ENCODE measurements at regions not wholly inside any gene's neighbourhood (a gene's known extent, or its start where the extent isn't known, plus 50 kb on each side); places are given as distances from the start of the nearest gene placed in this dataset.
"Not testable (repeated sequence)": the region's sequence is repeated elsewhere in the genome, so short reads cannot be mapped to it uniquely, and the experiment has no call there.

DNA sequence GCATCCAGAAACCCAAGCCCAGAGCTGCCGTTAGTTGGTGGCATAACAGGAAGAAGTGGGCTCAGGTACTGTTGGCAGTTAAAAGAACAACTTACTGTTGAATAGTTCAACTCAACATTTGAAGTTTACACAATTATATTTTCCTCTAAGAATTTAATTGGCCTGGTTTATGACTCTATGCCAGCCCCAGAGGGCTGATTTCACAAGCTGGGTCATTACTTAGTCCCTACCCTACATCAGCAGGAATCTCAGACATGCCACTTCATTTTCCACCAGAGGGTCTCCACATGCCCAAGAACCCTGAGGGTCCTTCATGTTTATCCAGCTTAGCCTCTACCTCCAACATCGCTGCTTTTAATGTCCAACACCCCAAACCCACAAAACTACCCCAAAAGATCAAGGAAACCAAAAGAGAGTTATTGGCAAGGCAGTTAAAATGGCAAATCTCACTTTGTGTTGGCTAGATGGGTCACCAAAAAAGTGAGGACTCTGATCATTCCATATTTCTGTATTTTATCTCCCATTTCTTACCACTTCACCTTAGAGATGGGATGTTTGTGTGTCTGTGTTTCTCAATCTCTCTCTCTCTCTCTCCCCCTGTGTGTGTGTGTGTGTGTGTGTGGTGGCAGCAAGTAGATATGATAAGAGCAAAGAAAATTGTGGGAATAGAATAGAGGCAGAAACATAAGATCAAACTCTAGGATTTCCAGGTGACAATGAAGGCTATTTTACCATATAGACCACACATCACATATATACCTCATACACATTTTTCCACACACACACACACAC, 112.5 kb upstream of the TBX18 start:
- no peak for DNase-seq (ENCODE audit: low read depth in 2 of 2)

DNA sequence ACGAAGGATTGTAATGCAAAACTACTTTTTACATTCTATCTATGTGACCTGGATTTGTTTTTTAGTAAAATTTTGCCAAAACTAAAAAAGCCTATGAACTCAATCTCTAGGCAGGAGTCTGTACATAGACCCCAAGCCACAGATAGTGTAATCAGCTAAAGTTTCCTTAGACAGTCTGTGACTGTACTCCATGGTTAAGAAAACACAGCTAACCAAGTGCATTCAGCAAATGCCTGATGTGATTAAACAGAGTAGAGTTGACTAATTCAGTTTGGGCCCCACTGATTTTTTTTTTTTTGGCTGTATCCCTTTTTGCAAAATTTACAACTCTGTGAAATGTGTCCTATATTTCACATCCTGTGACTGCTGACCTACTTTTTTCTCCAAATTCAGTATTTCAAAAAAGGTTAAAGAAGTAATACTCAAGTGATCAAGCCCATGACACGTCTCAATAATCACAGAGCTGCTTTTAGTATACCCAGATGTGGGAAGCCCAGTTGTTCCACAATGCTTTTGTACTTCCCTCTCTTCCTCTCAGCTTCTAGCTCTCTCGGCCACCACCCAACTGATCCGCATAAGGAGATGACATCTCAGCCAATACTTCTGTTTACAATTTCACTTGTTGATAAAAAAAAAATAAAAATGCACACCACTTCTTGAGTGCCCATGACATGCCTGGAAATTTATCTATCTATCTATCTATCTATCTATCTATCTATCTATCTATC, 108.8 kb upstream of the TBX18 start:
- DNase-seq (ENCODE audit: low read depth in 2 of 2): no peak

DNA sequence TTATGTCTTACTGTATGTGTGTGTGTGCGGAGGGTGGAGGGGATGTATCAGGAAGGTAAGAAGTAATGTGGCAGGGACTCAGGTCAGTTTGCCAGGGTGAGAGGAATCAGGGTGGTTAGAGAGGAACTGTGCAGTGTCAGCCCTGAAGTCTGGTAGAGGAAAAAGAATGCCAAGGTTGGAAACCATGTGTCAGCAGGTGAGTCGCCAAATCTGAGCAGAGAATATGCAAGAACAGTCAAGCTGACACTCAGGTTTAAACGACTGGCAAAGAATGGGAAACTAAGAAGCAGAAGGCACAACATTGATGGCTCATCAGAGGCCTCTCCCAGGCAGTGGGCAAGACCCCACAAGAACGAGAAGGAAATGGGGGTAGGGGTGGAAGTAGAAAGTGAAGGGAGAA, 107.5 kb upstream of the TBX18 start:
- no peak for DNase-seq (ENCODE audit: low read depth in 2 of 2)

DNA sequence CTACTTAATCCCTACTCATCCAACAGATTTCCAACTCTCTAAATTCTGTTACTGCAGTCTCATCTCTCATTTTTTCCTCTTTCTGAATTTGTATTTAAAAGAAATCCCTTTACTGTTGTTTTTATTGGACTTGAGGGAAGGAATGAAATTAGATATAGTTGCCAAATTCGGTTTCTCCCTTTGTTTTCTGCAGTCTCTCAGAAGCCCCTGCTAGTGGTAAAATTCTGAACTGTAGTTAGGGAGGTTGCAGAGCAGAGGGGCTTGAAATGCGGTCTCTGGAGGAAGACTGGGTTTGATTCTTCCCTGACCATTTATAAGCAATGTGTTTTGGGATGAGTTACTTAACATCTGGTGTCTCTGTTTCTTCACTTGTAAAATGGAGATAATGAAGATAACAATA, 106.3 kb upstream of the TBX18 start:
- DNase-seq (ENCODE audit: low read depth in 2 of 2): no peak

DNA sequence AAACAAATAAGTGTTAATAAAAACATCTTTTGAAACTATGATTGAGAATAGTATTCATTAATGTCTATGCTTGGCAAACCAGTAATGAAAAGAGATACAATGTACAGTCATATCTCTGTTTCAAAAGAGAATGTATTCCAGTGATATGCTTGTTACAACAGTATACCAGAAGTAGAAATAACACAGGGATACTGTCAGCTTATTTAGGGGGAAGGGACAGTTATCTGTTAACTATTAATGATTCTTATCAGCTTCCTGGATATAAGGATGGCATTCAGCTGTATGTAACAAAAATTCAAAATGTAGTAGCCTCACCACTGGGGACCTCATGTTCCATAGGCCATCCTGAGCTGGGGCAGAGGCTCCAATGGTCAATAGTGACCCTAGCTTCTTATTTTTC, 103.8 kb upstream of the TBX18 start:
- no peak for DNase-seq (ENCODE audit: low read depth in 2 of 2)

DNA sequence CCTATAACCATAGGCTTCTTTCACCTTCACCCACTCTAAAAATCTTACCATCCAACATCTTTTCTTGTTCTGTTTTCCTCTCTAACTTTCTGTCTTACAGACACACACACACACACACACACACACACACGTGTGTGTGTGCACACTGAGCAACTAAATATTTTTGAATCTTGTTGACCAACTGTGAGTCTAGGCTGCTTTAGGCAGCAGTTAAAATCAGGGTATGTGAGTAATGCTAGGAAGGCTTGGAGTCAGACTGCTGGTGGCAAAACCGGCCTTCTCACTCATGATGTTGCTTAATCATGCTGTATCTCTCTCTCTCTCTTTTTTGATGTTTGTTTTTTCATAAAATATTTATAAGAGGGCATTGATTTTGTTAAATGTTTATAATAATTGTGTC, 103.1 kb upstream of the TBX18 start:
- DNase-seq (ENCODE audit: low read depth in 2 of 2): no peak

DNA sequence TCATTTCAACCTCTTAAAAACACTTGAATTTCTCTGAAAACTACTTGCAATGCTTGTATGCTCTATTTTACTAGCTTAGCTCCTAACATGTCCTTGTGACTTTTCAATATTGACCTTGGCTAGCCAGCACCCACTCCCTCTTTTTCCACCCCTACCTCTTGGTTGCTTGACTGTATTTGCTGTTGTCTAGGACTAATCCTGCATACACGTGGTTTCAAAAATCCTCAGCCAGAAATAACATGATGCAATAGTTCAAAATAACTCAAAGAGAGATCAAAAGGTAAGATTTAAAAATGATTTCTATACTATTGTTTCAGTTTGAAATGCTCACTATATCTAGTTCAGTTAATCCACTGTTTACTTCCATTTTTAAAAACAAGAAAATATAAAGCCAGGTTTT, 102.3 kb upstream of the TBX18 start:
- no peak for DNase-seq (ENCODE audit: low read depth in 2 of 2)

DNA sequence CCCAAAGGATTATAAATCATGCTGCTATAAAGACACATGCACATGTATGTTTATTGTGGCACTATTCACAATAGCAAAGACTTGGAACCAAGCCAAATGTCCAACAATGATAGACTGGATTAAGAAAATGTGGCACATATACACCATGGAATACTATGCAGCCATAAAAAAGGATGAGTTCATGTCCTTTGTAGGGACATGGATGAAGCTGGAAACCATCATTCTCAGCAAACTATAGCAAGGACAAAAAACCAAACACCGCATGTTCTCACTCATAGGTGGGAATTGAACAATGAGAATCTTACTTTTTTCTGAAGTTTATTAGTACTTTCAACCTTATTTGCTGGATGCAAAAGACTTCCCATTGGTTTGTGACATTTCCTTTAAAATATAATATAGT, 101.0 kb upstream of the TBX18 start:
- not testable (repeated sequence) for DNase-seq (ENCODE audit: low read depth in 2 of 2)

DNA sequence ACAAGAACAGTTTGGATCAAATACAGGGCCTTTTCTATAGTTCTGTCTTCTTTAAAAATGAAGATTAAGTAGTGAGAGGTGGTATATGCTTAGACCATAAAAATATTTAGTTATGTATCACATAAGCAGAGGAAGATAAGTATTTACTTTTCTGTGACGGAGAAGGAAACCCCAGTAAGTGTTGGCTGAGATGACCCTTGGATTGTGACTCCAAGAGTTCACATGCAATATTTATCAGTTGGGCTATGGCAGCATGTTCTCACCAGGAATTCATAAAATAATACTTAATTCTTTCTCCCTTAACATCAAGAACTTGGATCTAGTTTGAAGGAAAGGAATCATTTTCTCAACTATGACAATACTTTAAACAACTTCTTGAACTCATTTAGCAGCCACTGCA, 98.4 kb upstream of the TBX18 start:
- no peak for DNase-seq (ENCODE audit: low read depth in 2 of 2)

DNA sequence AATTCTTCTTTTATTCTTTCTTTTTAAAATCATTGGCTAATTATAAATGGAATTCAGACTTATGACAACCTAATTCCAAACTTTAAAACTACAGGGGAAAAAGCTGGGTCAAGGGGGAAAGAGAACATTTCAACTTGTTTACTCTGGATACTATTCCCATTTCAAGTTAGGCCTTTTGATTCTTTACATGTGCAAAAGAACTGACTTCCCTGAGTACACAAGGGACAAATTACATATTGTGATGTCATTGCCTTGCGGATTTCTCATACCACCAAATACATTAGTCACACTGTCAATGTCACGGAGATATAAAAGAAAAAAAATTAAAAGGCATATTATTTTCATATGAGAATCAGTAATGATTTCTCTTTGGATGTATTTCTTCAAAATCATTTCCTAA, 96.5 kb upstream of the TBX18 start:
- no peak for DNase-seq (ENCODE audit: low read depth in 2 of 2)

DNA sequence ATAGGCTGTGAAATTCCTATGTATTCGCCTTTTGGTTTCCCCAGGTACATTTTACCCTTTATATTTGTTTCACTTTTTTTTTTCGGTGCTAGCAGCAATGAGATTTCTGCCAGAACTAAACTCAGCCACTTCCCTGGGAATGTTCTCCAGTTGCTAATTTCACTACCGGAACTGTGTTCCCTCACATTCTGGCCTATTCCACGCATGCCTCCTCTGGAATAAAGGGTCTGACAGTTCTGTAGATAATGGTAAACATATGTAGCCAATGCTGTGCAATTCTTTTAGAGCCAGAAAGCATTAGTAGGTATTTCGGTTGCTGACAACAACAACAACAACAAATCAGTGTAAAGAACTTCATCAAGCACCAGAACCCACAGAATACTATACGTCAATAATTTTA, 96.1 kb upstream of the TBX18 start:
- no peak for DNase-seq (ENCODE audit: low read depth in 2 of 2)

DNA sequence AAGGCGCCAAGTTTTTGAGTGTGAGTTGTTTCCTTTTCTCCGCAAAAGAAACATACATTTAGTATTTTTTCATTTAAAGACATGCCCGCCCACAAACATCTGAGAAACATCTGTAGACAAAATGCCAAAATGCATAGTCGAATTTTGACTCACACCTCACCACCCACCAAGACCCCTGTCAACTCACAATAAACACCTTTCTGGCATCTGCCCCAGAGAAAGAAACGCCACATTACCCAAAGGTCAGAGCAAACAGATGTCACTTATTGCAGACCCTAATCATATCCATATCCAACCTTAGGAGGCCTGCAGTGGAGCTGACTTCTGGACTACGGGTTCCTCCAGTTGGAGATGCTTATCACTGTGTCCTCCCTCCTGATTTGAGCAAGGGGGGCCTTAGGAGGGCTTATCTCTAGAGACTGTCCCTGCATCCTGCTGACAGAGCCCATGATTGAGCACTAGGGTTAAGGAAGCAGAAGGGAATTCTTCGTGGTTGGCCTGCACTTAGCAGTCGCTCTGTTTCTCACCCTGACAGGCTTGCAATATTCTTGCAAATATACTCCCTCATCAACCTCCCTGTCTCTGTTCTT, 90.5 kb upstream of the TBX18 start:
- no peak for DNase-seq (ENCODE audit: low read depth in 2 of 2)

DNA sequence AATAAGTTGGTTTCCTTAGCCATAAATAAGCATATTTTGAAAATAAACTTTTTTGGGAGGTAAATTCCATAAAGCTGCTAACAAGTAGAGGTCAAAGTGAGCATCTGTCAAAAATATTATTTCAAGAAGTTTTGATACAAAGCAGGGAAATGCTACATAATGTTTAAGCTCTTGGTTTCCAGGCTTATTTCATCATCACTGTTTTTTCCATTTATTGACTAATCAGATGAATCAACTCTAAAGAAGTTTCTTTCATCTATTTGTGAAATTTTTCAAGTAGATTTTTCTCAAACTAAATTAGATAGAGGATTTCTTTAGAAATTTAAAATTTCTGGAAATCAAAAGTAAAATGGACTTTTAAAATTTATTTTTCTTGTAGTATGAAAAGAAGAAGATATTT, 89.5 kb upstream of the TBX18 start:
- DNase-seq (ENCODE audit: low read depth in 2 of 2): no peak

DNA sequence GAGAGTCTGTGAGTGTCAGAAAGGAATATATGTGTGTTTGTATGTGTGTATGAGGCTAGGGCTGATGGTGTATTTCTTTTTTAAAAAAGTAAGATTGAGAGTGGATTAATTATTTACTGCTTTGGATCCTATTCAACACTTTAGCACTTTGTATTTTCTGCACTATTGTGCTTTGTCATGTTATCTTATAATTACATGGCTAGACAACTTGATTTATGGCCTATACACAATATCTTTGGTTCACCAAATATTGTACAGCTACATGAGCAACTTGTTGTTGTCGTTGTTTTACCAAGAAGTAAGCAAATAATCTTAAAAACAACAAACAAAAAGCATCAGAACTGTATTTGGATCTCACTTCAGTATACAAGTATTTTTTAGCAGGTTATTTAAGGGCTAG, 84.6 kb upstream of the TBX18 start:
- DNase-seq (ENCODE audit: low read depth in 2 of 2): no peak

DNA sequence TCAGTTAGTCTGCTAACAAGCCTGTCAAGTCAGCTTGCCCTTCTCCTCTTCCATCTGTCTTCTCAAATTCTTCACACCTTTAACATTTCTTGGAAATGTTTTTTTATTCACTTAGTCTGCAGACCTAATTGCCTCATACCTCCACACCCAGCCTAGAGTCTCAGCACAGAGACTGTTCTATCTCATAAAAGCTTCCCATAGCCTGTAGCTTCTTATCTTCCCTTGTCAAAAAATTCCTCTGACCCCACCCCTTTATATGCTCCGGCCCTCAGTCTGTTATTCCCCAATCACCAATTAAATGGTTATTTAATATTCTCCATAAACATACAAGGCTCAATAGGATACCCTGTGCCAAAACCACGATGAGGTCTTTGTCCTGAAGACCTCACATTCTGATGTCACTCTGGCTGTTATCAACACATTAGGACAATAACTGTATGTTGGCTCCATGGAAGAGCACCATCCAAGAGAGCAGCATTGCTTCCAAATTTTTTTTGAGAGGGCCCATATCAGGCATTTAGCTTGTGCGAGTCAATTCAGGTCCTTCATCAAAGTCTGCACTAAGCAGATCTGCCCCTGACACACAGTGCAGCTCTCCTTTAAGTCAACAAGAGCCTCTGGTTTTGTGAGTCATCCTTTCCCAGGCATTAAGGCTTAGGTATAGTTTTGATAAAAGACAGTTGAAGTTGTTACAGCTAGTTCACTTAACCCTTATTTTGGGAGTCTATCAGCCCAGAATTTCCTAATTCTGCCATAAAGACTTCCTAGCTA, 83.2 kb upstream of the TBX18 start:
- no peak for DNase-seq (ENCODE audit: low read depth in 2 of 2)

DNA sequence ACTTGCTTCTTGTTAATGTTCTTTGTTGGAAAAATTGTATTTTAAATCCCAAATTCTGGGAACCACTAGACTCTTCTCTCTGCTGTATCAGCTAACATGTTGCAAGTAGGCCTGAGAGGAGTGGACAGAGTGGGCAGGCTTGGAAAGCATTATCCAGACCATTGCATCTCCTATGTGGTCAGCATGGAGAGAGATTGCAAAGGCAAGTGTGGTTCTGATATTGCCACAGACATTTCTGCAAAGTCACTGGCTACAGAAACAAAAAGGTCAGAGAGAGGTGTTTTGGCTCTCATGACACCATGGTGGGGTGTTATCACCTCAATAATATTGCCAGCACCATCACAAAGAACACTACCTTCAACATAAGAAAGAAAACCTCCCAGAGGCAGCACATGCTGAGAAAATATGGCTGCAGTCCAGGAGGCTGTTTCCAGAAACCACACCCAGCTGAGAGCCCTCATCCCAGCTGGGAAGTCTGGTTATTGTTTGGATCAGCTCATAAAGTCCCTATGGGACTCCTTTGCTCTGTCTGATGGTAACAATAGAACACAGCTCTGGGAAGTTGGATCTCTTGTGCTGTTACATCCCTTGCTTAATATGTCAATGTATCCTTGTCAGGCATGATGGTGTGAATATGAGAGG, 78.2 kb upstream of the TBX18 start:
- no peak for DNase-seq (ENCODE audit: low read depth in 2 of 2)

DNA sequence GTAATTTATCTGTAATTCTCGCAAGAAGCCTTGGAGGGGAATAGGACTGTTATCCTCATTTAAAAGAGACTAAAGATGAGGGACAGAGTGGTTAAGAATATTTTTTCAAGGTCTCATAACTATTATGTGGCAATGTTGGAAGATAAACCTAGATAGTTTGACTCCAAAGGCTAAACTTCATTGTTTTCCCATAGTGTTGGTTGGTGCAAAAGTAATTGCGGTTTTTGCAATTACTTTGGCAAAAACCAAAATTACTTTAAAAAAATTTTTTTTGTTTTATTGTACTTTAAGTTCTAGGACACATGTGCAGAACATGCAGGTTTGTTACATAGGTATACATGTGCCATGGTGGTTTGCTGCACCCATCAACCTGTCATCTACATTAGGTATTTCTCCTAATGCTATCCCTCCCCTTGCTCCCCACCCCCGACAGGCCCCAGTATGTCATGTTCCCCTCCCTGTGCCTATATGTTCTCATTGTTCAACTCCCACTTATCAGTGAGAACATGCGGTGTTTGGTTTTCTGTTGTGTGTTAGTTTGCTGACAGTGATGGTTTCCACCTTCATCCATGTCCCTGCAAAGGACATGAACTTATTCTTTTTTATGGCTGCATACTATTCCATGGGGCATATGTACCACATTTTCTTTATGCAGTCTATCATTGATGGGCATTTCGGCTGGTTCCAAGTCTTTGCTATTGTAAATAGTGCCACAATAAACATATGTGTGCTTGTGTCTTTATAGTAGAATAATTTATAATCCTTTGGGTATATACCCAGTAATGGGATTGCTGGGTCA, 72.9 kb upstream of the TBX18 start:
- not testable (repeated sequence) for DNase-seq (ENCODE audit: low read depth in 2 of 2)

DNA sequence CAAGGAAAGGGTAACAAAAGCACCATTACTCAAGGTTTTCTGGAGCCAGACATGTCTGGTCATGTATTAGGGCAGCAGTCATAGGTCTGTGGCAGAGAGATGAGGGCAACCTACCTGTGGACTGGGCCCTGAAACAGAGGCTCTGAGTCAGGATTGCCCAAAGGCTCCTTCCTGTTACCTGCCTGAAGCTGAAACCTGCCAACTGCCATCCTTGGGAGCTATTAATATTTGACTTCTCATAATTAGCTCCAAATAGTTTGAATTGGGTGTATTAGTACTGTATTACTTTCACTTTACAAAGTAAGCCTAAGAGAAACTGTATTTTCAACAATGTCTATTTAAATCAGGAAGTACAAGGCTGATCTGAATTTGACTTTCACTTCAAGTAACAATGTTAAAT, 72.0 kb upstream of the TBX18 start:
- DNase-seq (ENCODE audit: low read depth in 2 of 2): no peak

DNA sequence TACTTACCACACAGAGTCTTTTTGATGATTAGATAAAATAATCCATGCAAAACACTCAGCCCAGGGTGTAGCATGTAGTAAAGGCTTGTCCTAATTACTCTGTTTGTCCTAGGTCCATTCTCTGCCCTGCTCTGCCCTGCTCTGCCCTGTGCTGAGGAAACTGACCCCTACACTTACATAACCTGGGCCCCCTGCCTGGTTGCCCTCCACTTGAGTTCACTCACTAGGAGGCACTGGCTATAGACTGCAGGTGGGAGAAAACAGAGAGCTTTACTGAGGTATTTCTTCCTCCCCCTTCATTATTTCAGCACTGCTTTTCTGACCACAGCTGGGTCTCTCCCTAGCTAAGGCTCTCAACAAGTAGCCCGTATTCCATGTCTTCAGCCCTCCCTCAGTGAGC, 70.9 kb upstream of the TBX18 start:
- DNase-seq (ENCODE audit: low read depth in 2 of 2): no peak

DNA sequence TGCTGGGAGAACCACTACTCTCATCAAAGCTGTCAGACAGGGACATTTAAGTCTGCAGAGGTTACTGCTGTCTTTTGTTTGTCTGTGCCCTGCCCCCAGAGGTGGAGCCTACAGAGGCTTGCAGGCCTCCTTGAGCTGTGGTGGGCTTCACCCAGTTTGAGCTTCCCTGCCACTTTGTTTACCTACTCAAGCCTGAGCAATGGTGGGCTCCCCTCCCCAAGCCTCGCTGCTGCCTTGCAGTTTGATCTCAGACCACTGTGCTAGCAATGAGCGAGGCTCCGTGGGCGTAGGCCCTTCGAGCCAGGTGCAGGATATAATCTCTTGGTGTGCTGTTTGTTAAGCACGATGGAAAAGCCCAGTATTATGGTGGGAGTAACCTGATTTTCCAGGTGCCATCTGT, 67.5 kb upstream of the TBX18 start:
- not testable (repeated sequence) for DNase-seq (ENCODE audit: low read depth in 2 of 2)

DNA sequence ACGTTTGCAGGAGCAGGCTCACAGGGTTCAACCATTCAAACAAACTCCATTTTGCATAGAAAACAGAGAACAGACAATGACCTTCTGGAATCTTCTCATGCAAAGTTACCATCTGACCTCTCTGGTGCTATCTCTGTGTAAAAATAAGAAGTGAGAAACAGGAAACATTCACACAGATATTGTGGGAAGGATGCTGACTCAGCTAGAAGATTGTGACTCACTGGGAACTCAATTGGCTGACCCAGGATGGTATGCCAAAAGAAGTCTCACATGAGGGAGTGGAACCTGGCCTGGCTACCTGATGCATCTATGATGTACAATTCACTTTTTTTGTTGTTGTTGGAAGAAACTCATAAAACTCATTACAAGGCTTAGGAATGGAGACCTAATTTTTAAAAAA, 61.1 kb upstream of the TBX18 start:
- DNase-seq (ENCODE audit: low read depth in 2 of 2): no peak

Data from stimulated activated CD8-positive, alpha-beta memory T cell treated with anti-CD3 and anti-CD28 coated beads, Interleukin-15, amount 100 ng/mL, for 48 hours (primary cell).